Stimulated activated CD4-positive, alpha-beta T cell treated with anti-CD3 and anti-CD28 coated beads, Interleukin-4, amount 100 ng/mL, for 48 hours (primary cell): ENCODE measurements at regions not wholly inside any gene's neighbourhood (a gene's known extent, or its start where the extent isn't known, plus 50 kb on each side); places are given as distances from the start of the nearest gene placed in this dataset.
"Not testable (repeated sequence)": the region's sequence is repeated elsewhere in the genome, so short reads cannot be mapped to it uniquely, and the experiment has no call there.

Experiments
- DNase-seq, 2 donors: peaks; one replicate each; pipeline ENCODE4 v3.0.0-alpha.2; 2020; ENCODE audit warnings: low read depth in 2 of 2

DNA sequence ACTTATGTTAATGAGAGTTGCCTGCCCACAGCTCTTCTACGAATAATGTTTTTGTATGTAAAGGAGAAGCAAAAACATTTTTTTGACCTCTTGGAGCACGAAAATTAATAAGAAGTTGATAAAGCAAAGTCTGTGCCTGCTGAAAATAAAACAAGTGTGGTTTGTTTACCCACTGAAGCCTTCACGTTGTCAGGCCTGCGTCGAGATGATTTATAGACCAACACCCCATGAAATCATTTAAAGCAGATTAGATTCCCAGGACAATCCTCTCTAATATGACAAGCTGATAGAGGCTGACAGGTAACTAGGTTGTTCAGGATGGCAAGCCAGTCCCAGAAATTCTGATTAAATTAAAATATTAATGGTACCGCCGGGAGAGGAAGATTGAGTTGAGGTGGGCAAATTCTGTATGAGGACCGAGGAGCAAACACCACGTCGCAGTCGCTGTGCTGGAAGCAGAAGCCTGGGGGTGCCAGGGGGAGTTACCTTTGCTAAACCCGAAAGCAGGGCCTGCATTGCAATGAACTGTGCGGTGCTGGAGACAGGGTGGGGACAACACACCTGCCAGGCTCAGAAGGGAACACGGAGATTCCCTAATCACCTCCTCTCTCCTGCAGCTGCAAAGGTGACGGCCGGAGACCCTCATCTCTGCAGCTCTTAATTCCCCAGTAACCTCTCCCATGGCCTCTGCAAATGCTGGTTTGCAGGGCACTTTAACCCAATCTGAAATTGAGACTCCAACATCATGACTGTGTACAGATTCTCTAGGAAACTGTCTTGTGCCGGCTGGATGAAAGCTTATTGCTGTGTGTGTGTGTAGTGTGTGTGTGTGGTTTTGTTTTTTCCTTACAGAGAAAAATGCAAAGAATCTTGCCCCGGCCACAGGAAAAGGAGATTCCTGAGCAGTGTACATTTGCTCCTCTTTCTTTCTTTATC lies 2805.9 kb downstream of the RPIA start:
- DNase-seq = not testable (repeated sequence)

- DNase-seq = not testable (repeated sequence)
Measured at GRCh38 chr2:91498065-91498449, 2806.6 kb downstream of the RPIA start.

DNA sequence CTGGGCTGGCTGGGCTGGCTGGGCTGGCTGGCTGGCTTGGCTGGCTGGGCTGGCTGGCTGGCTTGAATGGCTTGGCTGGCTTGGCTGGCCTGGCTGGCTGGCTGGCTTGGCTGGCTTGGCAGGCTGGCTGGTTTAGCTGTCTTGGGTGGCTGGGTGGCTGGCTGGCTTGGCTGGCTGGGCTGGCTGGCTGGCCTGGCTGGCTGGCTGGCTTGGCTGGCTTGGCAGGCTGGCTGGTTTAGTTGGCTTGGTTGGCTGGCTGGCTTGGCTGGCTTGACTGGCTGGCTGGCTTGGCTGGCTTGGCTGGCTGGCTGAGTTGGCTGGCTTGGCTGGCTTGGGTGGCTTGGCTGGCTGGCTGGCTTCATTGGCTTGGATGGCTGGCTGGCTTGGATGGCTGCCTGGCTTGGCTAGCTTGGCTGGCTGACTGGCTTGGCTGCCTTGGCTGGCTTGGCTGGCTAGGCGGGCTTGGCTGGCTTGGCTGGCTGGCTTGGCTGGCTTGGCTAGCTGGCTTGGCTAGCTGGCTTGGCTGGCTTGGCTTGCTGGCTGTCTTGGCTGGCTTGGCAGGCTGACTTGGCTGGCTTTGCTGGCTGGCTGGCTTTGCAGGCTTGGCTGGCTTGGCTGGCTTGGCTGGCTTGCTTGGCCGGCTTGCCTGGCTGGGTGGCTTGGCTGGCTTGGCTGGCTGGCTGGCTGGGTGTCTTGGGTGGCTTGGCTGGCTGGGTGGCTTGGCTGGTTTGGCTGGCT lies 2807.2 kb downstream of the RPIA start:
- DNase-seq = not testable (repeated sequence)

DNA sequence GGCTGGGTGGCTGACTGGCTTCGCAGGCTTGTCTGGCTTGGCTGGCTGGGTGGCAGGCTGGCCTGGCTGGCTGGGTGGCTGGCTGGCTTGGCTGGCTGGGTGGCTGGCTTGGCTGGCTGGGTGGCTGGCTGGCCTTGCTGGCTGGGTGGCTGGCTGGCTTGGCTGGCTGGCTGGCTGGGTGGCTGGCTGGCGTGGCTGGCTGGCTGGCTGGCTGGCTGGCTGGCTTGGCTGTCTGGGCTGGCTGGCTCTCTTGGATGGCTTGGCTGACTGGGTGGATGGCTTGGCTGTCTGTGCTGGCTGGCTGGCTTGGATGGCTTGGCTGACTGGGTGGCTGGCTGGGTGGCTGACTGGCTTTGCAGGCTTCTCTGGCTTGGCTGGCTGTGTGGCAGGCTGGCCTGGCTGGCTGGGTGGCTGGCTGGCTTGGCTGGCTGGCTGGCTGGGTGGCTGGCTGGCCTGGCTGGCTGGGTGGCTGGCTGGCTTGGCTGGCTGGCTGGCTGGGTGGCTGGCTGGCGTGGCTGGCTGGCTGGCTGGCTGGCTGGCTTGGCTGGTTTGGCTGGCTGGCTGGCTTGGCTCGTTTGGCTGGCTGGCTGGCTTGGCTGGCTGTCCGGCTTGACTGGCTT lies 2808.1 kb downstream of the RPIA start:
- not testable (repeated sequence) for DNase-seq

- not testable (repeated sequence) for DNase-seq
Measured at GRCh38 chr2:91500246-91500977, 2808.9 kb downstream of the RPIA start.

GRCh38 chr2:91500978-91501310 lies 2809.5 kb downstream of the RPIA start:
- DNase-seq = not testable (repeated sequence)

DNA sequence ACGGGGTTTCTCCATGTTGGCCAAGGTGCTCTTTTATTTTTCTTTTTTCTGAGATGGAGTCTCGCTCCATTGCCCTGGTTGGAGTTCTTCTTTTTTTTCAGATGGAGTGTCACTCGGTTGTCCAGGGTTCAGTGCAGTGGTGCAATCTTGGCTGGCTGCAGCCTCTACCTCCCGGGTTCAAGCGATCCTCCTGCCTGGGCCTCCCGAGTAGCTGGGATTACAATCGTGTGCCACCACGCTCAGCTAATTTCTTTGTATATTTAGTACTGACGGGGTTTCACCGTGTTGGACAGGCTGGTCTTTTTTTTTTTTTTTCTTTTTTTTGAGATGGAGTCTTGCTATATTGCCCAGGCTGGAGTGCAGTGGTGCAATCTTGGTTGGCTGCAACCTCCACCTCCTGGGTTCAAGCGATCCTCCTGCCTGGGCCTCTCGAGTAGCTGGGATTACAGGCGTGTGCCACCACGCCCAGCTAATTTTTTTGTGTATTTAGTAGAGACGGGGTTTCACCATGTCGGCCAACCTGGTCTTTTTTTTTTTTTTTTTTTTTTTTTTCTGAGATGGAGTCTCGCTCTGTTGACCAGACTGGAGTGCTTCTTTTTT lies 2810.1 kb downstream of the RPIA start:
- not testable (repeated sequence) for DNase-seq

DNA sequence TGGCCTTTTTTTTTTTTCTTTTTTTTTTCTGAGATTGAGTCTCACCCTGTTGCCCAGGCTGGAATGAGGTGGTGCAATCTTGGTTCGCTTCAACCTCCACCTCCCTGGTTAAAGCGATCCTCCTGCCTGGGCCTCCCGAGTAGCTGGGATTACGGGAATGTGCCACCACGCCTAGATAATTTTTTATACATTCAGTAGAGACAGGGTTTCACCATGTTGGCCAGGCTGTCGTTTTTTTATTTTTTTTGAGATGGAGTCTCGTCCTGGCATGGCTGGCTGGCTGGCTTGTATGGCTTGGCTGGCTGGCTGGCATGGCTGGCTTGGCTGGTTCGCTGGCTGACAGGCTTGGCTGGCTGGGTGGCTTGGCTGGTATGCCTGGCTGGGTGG lies 2812.1 kb downstream of the RPIA start:
- DNase-seq = not testable (repeated sequence)

- not testable (repeated sequence) for DNase-seq
Measured at GRCh38 chr2:91503959-91504741, 2812.7 kb downstream of the RPIA start.

DNA sequence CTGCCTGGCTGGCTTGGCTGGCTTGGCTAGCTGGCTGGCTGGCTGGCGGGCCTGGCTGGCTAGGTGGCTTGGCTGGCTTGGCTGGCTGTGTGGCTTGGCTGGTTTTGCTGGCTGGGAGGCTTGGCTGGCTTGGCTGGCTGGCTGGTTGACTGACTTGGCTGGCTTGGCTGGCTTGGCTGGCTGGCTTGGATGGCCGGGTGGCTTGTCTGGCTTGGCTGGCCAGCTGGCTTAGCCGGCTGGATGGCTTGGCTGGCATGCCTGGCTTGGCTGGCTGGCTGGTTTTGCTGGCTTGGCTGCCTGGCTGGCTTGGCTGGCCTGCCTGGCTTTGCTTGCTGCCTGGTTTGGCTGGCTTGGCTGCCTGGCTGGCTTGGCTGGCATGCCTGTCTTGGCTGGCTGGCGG lies 2817.3 kb downstream of the RPIA start:
- DNase-seq = not testable (repeated sequence)

DNA sequence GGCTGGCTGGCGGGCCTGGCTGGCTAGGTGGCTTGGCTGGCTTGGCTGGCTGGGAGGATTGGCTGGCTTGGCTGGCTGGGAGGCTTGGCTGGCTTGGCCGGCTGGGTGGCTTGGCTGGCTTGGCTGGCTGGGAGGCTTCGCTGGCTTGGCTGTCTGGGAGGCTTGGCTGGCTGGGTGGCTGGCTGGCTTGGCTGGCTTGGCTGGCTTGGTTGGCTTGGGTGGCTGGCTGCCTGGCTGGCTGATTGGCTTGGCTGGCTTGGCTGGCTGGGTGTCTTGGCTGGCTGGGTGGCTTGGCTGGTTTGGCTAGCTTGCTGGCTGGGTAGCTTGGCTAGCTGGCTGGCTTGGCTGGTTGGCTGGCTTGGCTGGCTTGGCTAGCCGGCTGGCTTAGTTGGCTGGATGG lies 2817.8 kb downstream of the RPIA start:
- not testable (repeated sequence) for DNase-seq

DNA sequence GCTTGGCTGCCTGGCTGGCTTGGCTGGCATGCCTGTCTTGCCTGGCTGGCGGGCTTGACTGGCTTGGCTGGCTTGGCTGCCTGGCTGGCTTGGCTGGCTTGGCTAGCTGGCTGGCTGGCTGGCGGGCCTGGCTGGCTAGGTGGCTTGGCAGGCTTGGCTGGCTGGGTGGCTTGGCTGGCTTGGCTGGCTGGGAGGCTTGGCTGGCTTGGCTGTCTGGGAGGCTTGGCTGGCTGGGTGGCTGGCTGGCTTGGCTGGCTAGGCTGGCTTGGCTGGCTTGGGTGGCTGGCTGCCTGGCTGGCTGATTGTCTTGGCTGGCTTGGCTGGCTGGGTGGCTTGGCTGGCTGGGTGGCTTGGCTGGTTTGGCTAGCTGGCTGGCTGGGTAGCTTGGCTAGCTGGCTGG lies 2819.7 kb downstream of the RPIA start:
- not testable (repeated sequence) for DNase-seq

GRCh38 chr2:91515966-91516365 lies 2824.5 kb downstream of the RPIA start:
- not testable (repeated sequence) for DNase-seq

- not testable (repeated sequence) for DNase-seq
Measured at GRCh38 chr2:91516669-91517068, 2825.2 kb downstream of the RPIA start.

DNA sequence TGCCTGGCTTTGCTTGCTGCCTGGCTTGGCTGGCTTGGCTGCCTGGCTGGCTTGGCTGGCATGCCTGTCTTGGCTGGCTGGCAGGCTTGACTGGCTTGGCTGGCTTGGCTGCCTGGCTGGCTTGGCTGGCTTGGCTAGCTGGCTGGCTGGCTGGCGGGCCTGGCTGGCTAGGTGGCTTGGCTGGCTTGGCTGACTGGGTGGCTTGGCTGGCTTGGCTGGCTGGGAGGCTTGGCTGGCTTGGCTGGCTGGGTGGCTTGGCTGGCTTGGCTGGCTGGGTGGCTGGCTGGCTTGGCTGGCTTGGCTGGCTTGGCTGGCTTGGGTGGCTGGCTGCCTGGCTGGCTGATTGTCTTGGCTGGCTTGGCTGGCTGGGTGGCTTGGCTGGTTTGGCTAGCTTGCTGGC lies 2826.4 kb downstream of the RPIA start:
- DNase-seq = not testable (repeated sequence)

- not testable (repeated sequence) for DNase-seq
Measured at GRCh38 chr2:91518361-91518981, 2827.0 kb downstream of the RPIA start.

DNA sequence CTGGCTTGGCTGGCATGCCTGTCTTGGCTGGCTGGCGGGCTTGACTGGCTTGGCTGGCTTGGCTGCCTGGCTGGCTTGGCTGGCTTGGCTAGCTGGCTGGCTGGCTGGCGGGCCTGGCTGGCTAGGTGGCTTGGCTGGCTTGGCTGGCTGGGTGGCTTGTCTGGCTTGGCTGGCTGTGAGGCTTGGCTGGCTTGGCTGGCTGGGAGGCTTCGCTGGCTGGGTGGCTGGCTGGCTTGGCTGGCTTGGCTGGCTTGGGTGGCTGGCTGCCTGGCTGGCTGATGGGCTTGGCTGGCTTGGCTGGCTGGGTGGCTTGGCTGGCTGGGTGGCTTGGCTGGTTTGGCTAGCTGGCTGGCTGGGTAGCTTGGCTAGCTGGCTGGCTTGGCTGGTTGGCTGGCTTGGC lies 2827.9 kb downstream of the RPIA start:
- not testable (repeated sequence) for DNase-seq

DNA sequence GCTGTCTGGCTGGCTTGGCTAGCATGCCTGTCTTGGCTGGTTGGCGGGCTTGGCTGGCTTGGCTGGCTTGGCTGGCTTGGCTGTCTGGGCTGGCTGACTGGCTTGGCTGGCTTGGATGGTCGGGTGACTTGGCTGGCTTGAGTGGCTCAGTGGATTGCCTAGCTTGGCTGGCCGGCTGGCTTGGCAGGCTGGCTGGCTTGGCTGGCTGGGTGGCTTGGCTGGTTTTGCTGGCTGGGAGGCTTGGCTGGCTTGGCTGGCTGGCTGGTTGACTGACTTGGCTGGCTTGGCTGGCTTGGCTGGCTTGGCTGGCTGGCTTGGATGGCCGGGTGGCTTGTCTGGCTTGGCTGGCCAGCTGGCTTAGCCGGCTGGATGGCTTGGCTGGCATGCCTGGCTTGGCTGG lies 2828.4 kb downstream of the RPIA start:
- not testable (repeated sequence) for DNase-seq

DNA sequence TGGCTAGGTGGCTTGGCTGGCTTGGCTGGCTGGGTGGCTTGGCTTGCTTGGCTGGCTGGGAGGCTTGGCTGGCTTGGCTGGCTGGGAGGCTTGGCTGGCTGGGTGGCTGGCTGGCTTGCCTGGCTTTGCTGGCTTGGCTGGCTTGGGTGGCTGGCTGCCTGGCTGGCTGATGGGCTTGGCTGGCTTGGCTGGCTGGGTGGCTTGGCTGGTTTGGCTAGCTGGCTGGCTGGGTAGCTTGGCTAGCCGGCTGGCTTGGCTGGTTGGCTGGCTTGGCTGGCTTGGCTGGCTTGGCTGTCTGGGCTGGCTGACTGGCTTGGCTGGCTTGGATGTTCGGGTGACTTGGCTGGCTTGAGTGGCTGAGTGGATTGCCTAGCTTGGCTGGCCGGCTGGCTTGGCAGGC lies 2829.1 kb downstream of the RPIA start:
- not testable (repeated sequence) for DNase-seq

GRCh38 chr2:91520972-91521535 lies 2829.6 kb downstream of the RPIA start:
- not testable (repeated sequence) for DNase-seq
